Naive thymus-derived CD8-positive, alpha-beta T cell (primary cell): ENCODE measurements at regions not wholly inside any gene's neighbourhood (a gene's known extent, or its start where the extent isn't known, plus 50 kb on each side); places are given as distances from the start of the nearest gene placed in this dataset.

Source experiments
- ATAC-seq, 2 donors: fragments of 150-1000 bp; cut with Tn5 transposase in 1 of 2; sonication (Bioruptor Pico), chemical (Tn5 transposase) in 1 of 2; 1 replicate in 1 of 2; 2 replicates in 1 of 2; pipeline ENCODE4 v1.10.0; 2021; ENCODE audit warnings: mild to moderate bottlenecking in 2 of 2, moderate library complexity in 2 of 2
- POLR2A ChIA-PET: fragments of 350-600 bp; sonication (Branson Sonifier 250); formaldehyde crosslinking; loops from one replicate; lab custom pipeline; 2021; ENCODE audit warnings: antibody characterized with exemption; lab: Charles Lee
- DNase-seq, 10 donors: peaks; one replicate each; pipeline versions ENCODE4 v3.0.0 to v3.0.0-alpha.2; 2020 to 2022
- H3K27ac Mint-ChIP-seq, 10 donors: one replicate each; pipeline ENCODE4 v1.8.0; 2020 to 2022; ENCODE audit warnings: mild to moderate bottlenecking in 10 of 10, mixed read lengths in 10 of 10, moderate library complexity in 4 of 10, inconsistent platforms in 1 of 10
- H3K27me3 Mint-ChIP-seq, 5 donors: one replicate each; pipeline ENCODE4 v1.8.0; 2021 to 2022; ENCODE audit warnings: mixed read lengths in 5 of 5
- H3K36me3 Mint-ChIP-seq, 3 donors: one replicate each; pipeline ENCODE4 v1.8.0; 2020 to 2022; ENCODE audit warnings: mixed read lengths in 3 of 3, mild to moderate bottlenecking in 2 of 3, inconsistent platforms in 1 of 3
- H3K4me1 Mint-ChIP-seq, 4 donors: one replicate each; pipeline ENCODE4 v1.8.0; 2021 to 2022; ENCODE audit warnings: mixed read lengths in 4 of 4
- H3K4me3 Mint-ChIP-seq, 10 donors: one replicate each; pipeline ENCODE4 v1.8.0; 2020 to 2022; ENCODE audit warnings: mild to moderate bottlenecking in 10 of 10, mixed read lengths in 10 of 10, moderate library complexity in 6 of 10, inconsistent platforms in 1 of 10
- H3K9me3 Mint-ChIP-seq, 9 donors: one replicate each; pipeline ENCODE4 v1.8.0; 2020 to 2022; ENCODE audit warnings: mixed read lengths in 9 of 9, mild to moderate bottlenecking in 3 of 9, inconsistent platforms in 1 of 9, moderate library complexity in 1 of 9

DNA sequence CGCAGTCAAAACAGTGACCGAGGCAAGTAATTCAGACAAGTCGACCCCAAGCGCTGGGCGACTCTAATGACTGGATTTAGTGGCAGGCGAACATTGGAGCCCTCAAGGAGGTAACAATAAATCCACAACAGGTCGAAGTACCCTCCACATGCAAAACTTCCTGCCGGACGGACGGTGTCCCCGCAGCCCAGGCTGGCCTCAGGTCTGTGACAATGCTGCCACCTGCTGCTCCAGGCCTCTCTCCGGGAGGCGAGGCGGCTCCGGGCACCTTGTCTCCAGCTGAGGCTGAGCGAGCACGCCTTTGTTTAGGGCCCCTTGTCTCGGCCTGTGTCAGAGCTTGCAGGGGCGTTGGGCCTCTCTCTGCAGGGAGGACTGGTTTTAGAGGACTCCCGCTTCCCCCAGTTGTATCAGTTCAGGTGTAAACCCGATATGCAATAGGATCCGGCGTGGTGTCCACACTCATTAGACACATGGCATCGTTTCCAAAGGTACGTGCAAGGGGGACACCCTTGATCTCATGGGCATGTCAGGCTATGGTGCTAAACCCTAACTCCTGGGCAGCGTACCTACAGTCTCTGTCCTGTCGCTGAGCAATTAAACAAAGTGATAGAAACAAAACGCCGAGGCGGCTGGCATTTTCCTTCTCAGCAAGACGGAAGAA, 628.0 kb upstream of the ADAMTS16 start:
- Mint-ChIP-seq H3K36me3 (no peaks in the 10 kb centered on the region), H3K4me3 (no peak overlapping the region), H3K27ac (no peak overlapping the region), H3K4me1 (no peaks in the 10 kb centered on the region), H3K9me3 (peaks cover 0 to 5% (median 0%) of the 10 kb centered on the region in 9 donors), H3K27me3 (peaks cover 0 to 7% (median 1%) of the 10 kb centered on the region in 5 donors)
- DNase-seq (no peak), ATAC-seq (no peak)
- POLR2A ChIA-PET = no interaction called here

DNA sequence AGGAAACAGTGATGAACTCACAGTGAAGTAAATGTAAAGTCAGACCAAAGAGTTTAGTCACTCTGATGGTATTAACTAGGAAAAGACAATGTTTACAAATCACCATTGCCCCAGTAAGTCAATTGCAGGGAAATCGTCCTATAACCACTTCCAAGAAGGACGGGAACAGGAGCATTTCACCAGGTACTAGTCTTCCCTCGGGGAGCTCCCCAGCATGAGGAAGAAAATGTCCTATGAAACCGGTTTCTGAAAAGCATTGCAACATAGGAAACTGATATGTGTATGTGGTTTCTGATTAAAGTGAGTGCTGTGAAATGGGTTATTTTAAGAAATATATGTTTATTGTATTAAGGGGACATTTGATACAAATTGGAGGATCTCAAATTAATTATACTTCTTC, 626.7 kb upstream of the ADAMTS16 start:
- Mint-ChIP-seq H3K4me3 (no peak overlapping the region), H3K36me3 (no peaks in the 10 kb centered on the region)

DNA sequence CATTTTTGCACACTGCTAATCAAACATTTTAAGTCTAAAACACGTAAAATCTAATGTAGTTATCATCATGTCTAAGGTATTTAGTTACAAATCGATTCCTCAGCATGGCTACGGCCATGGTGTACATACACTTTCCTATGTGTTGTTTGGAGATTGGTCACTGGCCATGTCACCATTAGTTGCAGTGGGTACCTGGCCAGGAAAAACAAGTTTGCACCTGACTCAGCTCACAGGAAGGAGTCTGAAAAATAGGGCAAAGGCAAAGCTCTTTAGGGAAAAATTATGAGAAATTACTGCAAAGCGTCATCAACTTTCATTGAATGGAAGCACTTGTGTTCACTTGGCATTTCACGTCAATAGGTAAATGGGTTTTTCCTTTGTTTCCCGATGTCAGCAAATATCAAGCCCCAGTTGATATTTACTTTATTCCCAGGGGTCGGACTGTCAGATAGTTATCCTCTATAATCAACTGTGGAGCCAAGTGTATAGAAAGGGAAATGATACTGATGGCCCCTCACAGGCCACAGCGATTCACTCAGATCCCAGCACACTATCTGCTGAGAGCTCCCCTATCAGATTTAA, 626.0 kb upstream of the ADAMTS16 start:
- peaks cover 0 to 5% (median 0%) of the 10 kb centered on the region in 9 donors for H3K9me3 Mint-ChIP-seq
- POLR2A ChIA-PET = no interaction called here
- ATAC-seq (no peak), DNase-seq (no peak)
- H3K36me3 Mint-ChIP-seq = no peaks in the 10 kb centered on the region
- no peak overlapping the region for H3K27ac Mint-ChIP-seq
- H3K27me3 Mint-ChIP-seq = peaks cover 0 to 7% (median 1%) of the 10 kb centered on the region in 5 donors
- H3K4me3 Mint-ChIP-seq = no peak overlapping the region
- no peaks in the 10 kb centered on the region for H3K4me1 Mint-ChIP-seq

More for the DNA sequence above, 626.7 kb upstream of the ADAMTS16 start:
- H3K9me3 Mint-ChIP-seq = peaks cover 0 to 5% (median 0%) of the 10 kb centered on the region in 9 donors
- peaks cover 0 to 7% (median 1%) of the 10 kb centered on the region in 5 donors for H3K27me3 Mint-ChIP-seq
- no peak for DNase-seq
- H3K27ac Mint-ChIP-seq = no peak overlapping the region
- no peak for ATAC-seq
- POLR2A ChIA-PET = no interaction called here
- H3K4me1 Mint-ChIP-seq = no peaks in the 10 kb centered on the region

DNA sequence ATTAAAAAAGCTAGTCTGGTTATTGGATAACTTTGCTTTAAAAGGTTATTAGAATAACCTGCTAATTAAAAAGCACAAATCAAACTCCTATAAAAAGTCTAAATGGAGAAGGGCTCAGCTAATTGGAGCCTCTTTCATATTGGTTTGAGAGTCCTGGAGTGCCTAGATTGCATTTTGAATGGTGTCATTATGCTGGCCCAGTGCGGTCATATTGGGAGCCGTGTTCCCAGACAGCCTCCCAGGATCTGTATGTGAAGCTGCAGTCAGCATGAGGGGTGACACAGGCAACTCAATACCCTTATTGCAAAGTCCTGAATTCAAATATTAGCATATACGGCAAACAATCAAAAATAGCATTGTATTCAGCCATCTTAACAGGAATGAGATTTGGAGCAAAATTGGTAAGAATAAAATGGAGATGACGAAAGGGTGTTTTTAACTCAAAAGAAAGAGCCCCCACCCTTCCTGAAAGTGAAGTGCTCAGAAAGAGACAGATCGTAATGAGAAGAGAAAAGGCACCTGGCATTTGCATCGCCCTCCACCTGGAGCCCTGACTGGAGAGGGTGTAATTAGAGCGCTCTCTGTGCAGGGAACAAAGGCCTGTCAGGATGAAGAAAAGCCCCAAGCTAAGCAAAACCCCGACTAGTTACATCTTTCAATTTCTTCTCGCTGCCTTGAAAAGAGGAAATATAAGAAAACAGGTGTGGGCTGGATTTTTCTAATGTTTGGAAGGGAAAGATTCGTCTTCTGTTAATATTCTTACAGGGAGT, 621.0 kb upstream of the ADAMTS16 start:
- H3K9me3 Mint-ChIP-seq = peaks cover 0 to 28% (median 6%) of the 10 kb centered on the region in 9 donors
- DNase-seq = no peak

DNA sequence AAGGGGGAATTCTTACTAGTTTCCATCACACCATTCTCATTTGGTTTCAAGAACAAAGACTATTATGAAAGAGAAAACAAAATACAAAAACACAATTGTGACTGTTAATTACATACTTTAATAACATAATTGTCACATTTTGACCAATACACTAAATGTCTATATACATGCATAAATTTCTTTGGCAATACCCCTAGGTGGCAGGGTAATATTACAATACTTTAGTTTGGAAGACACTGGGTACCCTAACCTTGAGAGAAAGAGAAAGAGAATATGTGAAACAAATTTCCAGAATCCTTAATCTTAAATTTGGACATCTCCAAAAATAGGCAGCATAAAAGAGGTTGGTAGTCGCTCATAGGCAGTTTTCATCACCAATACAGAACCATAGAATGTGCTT, 619.6 kb upstream of the ADAMTS16 start:
- H3K9me3 Mint-ChIP-seq = peaks cover 0 to 29% (median 6%) of the 10 kb centered on the region in 9 donors

More for the DNA sequence above, 621.0 kb upstream of the ADAMTS16 start:
- Mint-ChIP-seq H3K27ac (no peak overlapping the region), H3K27me3 (peaks cover 0 to 2% (median 0%) of the 10 kb centered on the region in 5 donors), H3K4me3 (no peak overlapping the region), H3K4me1 (no peaks in the 10 kb centered on the region), H3K36me3 (no peaks in the 10 kb centered on the region)
- no peak for ATAC-seq
- POLR2A ChIA-PET = no interaction called here

DNA sequence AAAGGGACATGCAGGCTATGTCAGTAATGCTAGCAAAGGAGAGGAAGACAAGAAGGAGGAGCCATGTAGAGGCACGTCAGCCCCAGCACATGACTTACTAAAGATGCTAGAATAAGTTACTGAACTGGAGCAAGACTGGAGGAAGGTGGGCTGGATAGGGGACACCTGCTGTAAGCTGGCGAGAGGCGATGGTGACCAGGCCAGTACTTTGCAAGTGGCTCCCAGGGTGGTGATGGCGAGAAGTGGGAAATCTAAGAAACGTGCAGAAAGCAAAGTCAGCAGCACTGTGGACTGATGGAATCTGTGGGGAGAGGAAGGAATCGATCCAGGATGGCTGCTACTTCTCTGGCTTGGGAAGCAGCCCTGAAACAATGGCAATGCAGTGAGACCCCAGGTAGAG, 617.1 kb upstream of the ADAMTS16 start:
- DNase-seq (no peak), ATAC-seq (no peak)
- Mint-ChIP-seq H3K4me1 (no peaks in the 10 kb centered on the region), H3K9me3 (peaks cover 0 to 29% (median 6%) of the 10 kb centered on the region in 9 donors), H3K4me3 (no peak overlapping the region), H3K36me3 (no peaks in the 10 kb centered on the region), H3K27me3 (no peaks in the 10 kb centered on the region), H3K27ac (peak overlapping the region in 1 of 10 donors; percentile 30)
- POLR2A ChIA-PET = no interaction called here

More for the DNA sequence above, 619.6 kb upstream of the ADAMTS16 start:
- peaks cover 0 to 2% (median 0%) of the 10 kb centered on the region in 5 donors for H3K27me3 Mint-ChIP-seq
- H3K27ac Mint-ChIP-seq = no peak overlapping the region
- H3K36me3 Mint-ChIP-seq = no peaks in the 10 kb centered on the region
- no peak overlapping the region for H3K4me3 Mint-ChIP-seq
- DNase-seq (no peak), ATAC-seq (no peak)
- POLR2A ChIA-PET = no interaction called here
- no peaks in the 10 kb centered on the region for H3K4me1 Mint-ChIP-seq

DNA sequence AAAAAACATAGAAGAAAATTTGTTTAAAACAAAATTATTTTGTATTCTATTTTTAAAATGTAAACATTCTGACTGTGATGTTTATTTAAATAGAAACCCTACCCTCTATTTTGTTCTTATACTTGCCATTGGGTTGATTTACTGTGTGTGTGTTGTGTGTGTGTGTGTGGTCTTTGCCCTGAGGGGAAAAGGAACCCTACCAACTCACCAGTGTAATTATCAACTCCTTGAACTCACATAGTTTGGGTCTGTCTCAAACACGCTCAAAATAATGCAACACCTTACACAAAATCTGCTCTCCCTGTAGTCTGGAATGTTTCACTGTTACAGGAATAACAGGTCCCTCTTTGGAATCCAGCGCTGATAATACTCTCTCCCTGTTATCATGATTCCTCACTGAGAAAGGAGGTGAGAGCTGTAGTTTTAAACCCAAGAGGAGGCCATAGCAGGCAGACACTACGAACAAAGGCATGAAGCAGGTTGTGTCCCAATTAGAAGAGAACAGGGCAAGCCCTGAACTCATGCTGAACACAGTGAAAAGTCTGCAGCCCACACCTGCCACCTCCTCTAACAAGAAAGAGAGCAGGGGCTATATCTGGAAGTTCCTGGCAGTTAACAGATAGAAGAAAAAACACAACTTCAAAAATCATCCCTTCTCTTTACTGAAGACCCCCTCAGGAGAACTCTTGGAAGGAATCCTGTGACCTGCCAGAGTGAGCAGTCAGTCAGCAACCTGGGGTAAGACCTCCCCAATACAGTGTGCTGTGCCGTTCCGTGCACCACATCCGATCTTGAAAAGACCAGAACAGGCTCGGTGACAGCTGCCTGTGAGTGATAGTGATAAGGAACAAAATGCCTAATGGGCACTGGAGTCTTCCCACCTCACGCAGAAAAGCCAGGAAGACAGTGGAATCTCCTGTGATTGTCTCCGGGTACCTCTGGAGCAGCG, 608.1 kb upstream of the ADAMTS16 start:
- POLR2A ChIA-PET = no interaction called here
- no peaks in the 10 kb centered on the region for H3K4me1 Mint-ChIP-seq
- no peak overlapping the region for H3K27ac Mint-ChIP-seq
- peaks cover 0 to 10% (median 3%) of the 10 kb centered on the region in 9 donors for H3K9me3 Mint-ChIP-seq
- H3K4me3 Mint-ChIP-seq = no peak overlapping the region
- no peaks in the 10 kb centered on the region for H3K36me3 Mint-ChIP-seq
- no peak for ATAC-seq
- H3K27me3 Mint-ChIP-seq = no peaks in the 10 kb centered on the region
- no peak for DNase-seq

DNA sequence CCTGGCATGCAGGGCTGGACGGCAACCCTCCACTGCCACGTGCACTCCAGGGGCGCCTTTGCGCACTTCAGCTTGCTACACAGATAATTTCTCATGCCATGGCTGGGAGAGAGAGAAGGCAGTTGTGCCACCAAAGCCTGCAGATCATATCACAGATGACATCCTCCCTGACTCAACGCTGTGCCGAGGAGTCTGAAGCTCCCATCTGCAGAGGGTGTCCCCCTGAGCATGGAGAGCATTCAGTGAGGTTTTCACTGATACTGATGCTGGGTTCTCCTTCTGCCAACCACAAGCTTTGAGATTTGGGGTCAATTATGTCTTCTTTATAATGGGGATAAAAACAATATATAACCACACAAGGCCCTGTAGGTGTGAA, 607.4 kb upstream of the ADAMTS16 start:
- no peaks in the 10 kb centered on the region for H3K27me3 Mint-ChIP-seq
- DNase-seq (no peak), ATAC-seq (no peak)
- no peaks in the 10 kb centered on the region for H3K36me3 Mint-ChIP-seq
- H3K9me3 Mint-ChIP-seq = peaks cover 0 to 10% (median 3%) of the 10 kb centered on the region in 9 donors
- POLR2A ChIA-PET = no interaction called here
- no peaks in the 10 kb centered on the region for H3K4me1 Mint-ChIP-seq
- no peak overlapping the region for H3K4me3 Mint-ChIP-seq
- H3K27ac Mint-ChIP-seq = no peak overlapping the region

DNA sequence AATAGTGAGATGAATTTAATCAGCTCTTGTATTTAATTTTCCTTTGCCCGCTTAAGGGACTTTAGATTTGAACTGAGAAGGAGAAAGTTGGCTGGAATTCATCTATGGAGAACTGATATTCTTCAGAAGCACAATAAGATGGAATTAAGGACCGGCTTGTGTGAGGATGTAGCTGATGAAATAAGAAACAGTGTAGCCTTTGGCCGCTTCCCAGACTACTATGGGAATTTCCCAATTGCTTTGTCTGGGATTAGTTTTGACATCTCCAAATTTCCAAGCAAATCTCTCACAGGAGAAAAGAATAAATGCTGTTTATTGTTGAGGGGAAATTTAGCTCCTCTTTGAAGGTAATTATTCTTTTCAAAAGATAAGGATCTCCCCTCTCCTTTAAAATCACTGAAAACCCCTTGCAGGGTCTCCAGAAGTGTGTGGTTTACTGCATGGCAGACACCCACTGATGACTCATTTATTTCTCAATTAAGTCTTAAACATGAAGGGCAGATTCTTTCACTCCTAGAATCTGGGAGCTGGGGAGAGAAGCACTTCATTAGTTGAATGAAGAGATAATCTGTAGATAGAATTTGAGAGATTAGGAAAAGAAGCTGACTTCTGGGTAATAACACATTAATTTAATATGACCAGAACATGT, 606.5 kb upstream of the ADAMTS16 start:
- H3K27me3 Mint-ChIP-seq = no peaks in the 10 kb centered on the region
- no peak overlapping the region for H3K27ac Mint-ChIP-seq
- no peak for ATAC-seq
- H3K4me1 Mint-ChIP-seq = no peaks in the 10 kb centered on the region
- H3K4me3 Mint-ChIP-seq = no peak overlapping the region
- H3K9me3 Mint-ChIP-seq = peaks cover 0 to 10% (median 4%) of the 10 kb centered on the region in 9 donors
- POLR2A ChIA-PET = no interaction called here
- DNase-seq = no peak
- H3K36me3 Mint-ChIP-seq = no peaks in the 10 kb centered on the region

DNA sequence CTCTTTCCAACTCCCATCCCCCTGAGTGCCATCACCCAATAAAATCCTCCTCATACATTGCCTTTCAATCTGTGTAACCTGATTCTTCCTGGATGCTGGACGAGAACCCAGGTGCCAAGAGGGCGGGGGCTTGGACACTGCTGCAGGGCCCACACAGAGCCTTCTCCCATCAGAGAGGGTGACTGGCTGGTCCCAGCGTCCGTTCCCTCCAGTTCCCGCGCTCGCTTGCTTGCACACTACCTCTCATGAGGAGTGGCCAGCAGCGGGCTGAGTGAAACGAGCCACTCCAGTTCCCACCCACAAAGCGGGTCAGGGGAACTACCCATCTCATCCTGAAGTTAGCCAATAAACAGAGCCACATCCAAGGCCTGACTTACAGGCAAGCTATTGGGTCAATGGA, 602.6 kb upstream of the ADAMTS16 start:
- Mint-ChIP-seq H3K4me1 (no peaks in the 10 kb centered on the region), H3K27ac (no peak overlapping the region), H3K4me3 (no peak overlapping the region), H3K27me3 (no peaks in the 10 kb centered on the region), H3K36me3 (no peaks in the 10 kb centered on the region), H3K9me3 (peaks cover 0 to 18% (median 8%) of the 10 kb centered on the region in 9 donors)
- DNase-seq (no peak), ATAC-seq (no peak)
- POLR2A ChIA-PET = no interaction called here

DNA sequence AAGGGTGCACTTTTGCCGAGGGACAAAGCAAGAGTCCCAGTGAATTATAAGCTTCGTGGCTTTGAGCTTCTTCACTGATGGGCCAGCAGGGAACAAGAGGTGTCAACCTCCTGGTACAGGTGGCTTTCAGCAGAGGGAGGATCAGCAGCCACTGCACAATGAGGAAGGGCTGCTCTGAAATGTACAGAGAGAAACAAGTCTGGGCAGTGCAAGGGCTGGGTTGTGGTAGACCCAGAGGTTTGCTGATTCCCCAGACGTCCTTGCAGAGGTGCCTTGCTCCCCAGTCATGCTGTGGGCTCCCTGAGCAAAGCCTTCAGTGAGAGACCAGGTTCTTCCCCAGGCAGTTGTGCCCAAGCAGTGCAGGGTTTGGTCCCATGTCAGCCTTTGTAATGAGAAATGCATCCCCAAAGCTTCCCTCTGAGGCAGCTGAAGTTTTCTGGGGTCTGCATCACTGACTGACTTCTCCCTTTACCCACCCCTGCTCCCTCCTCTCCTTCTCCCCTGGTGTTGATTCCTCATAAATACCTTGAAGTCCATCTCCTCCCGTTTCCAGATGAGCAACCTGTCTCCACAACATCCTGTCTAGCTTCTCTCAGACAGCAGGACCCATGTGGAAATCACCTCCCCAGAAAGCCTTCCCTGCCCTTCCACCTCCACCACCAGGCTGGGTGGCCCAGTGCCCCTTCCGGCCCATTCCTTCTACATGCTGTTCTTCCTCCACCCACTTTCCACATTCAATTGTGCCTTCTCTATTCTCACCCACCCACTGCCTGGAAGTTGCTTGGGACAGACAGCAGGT, 599.6 kb upstream of the ADAMTS16 start:
- no peaks in the 10 kb centered on the region for H3K27me3 Mint-ChIP-seq
- POLR2A ChIA-PET = no interaction called here
- no peak for ATAC-seq
- no peak overlapping the region for H3K4me3 Mint-ChIP-seq
- H3K4me1 Mint-ChIP-seq = no peaks in the 10 kb centered on the region
- peaks cover 0 to 14% (median 5%) of the 10 kb centered on the region in 9 donors for H3K9me3 Mint-ChIP-seq
- no peak for DNase-seq
- no peaks in the 10 kb centered on the region for H3K36me3 Mint-ChIP-seq
- H3K27ac Mint-ChIP-seq = no peak overlapping the region
